Upper lobe of left lung (tissue), 6 donors: ENCODE measurements at regions not wholly inside any gene's neighbourhood (a gene's known extent, or its start where the extent isn't known, plus 50 kb on each side); places are given as distances from the start of the nearest gene placed in this dataset.

Experiments used
- ATAC-seq, 2 donors: fragments of 200-7000 bp; cut with Tn5 transposase; one replicate each; pipeline ENCODE4 v1.9.1; 2022; ENCODE audit warnings: mild to moderate bottlenecking in 2 of 2, moderate library complexity in 2 of 2; ENCODE audit not compliant: low FRiP score in 2 of 2
- DNase-seq, 2 donors: peaks; one replicate each; pipeline ENCODE4 v3.0.0-alpha.2; 2019 to 2020
- H3K27ac ChIP-seq, 4 donors: fragments of 200-600 bp; sonication (generic); one replicate each; pipeline ENCODE4 v1.5.1; 2016 to 2019
- H3K27me3 ChIP-seq, 4 donors: fragments of 200-600 bp; sonication (generic); one replicate each; pipeline ENCODE4 v1.5.1; 2017 to 2019
- H3K36me3 ChIP-seq, 4 donors: fragments of 200-600 bp; sonication (generic); one replicate each; pipeline ENCODE4 v1.5.1; 2016 to 2019
- H3K4me1 ChIP-seq, 4 donors: fragments of 200-600 bp; sonication (generic); one replicate each; pipeline ENCODE4 v1.5.1; 2018 to 2019
- H3K4me3 ChIP-seq, 4 donors: fragments of 200-600 bp; sonication (generic); one replicate each; pipeline ENCODE4 v1.5.1; 2017 to 2019; ENCODE audit warnings: mild to moderate bottlenecking in 2 of 4, moderate library complexity in 1 of 4
- H3K9me3 ChIP-seq, 4 donors: fragments of 200-600 bp; sonication (generic); one replicate each; pipeline ENCODE4 v1.5.1; 2018 to 2019
- EP300 ChIP-seq, 4 donors: sonication (generic); formaldehyde crosslinking; IDR thresholded peaks; one replicate each; pipeline ENCODE4 v1.5.1; 2017; ENCODE audit warnings: antibody characterized with exemption in 4 of 4, control low read depth in 2 of 4
- POLR2A ChIP-seq, 4 donors: fragments of 450-650 bp; IDR thresholded peaks; one replicate each; pipeline ENCODE4 v1.5.1; 2016 to 2017; ENCODE audit warnings: antibody characterized with exemption in 4 of 4, mild to moderate bottlenecking in 2 of 4
- POLR2AphosphoS5 ChIP-seq, 2 donors: sonication (generic); formaldehyde crosslinking; IDR thresholded peaks; one replicate each; pipeline ENCODE4 v1.5.1; 2017; ENCODE audit warnings: antibody characterized with exemption in 2 of 2
- WGBS, 2 donors: methylation state at CpG; one replicate each; pipeline ENCODE4 v1.1.5; 2017 to 2018; 5-methylcytosine and 5-hydroxymethylcytosine counted together
- TF ChIP-seq, protein P1 (sequence below), 6 experiments: fragments of 450-650 bp in 4 of 6; fragments of 200-600 bp in 2 of 6; sonication (generic) in 2 of 6; IDR thresholded peaks; one replicate each; pipeline ENCODE4 v1.5.1; 2016 to 2019; ENCODE audit warnings: antibody characterized with exemption in 6 of 6
- donor health status: DM: no; HTN: no; CAD: no; lungs with moderate emphysema.
- donor health status: DM: no; HTN: yes; CAD: no; lungs with severe emphysema.

DNA sequence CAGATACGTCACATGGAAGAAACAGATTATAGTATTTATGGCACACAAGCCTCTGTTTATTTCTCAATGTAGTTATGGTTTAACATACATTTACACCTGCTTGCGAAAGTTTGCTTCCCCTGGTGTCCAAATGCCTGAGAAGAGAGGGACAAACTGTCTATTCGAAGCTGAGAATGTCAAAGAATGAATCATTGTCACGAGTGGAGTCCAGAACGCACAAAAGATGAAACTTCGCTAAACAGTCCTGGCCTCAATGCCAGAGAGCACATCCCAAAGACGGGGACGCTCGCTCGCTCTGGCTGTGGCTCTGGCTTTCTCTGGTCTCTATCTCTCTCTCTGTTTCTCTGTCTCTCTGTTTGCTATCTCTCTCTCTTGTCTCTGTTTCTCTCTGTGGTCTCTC, 298.8 kb downstream of the FOXL1 start:
- Histone ChIP-seq H3K27me3 (peaks cover 0 to 5% (median under 1%) of the 10 kb centered on the region in 4 donors), H3K27ac (no peak overlapping the region), H3K4me3 (no peak overlapping the region), H3K4me1 (no peaks in the 10 kb centered on the region), H3K9me3 (peaks cover 0 to 5% (median 0%) of the 10 kb centered on the region in 4 donors), H3K36me3 (no peaks in the 10 kb centered on the region)
- DNase-seq = no peak
- no peak for ATAC-seq
- WGBS, 2 donors = 79 to 81% methylated on average over 10 of the region's 10 CpGs
- TF ChIP-seq POLR2A (IDR thresholded peaks at IDR 0.05) (no peak), POLR2AphosphoS5 (IDR thresholded peaks at IDR 0.05) (no peak), EP300 (IDR thresholded peaks at IDR 0.05) (no peak)
- TF ChIP-seq, protein P1, sequence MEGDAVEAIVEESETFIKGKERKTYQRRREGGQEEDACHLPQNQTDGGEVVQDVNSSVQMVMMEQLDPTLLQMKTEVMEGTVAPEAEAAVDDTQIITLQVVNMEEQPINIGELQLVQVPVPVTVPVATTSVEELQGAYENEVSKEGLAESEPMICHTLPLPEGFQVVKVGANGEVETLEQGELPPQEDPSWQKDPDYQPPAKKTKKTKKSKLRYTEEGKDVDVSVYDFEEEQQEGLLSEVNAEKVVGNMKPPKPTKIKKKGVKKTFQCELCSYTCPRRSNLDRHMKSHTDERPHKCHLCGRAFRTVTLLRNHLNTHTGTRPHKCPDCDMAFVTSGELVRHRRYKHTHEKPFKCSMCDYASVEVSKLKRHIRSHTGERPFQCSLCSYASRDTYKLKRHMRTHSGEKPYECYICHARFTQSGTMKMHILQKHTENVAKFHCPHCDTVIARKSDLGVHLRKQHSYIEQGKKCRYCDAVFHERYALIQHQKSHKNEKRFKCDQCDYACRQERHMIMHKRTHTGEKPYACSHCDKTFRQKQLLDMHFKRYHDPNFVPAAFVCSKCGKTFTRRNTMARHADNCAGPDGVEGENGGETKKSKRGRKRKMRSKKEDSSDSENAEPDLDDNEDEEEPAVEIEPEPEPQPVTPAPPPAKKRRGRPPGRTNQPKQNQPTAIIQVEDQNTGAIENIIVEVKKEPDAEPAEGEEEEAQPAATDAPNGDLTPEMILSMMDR (IDR thresholded peaks at IDR 0.05) = no peak

DNA sequence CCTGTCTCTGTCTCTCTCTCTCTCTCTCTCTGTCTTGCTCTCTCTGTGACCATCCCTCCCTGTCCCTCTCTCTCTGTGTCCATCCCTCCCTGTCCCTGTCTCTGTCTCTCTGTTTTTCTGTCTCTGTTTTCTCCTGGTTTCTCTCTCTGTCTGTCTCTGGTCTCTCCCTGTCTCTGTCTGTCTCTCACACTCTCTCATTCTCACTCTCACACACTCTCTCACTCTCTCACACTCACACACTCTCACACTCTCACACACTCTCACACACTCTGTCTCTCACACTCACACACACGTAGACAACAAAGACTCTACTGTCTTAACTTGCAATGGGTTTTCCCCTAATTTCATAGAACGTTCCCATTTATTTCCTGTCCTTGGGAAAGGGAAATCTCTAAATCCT, 299.5 kb downstream of the FOXL1 start:
- TF ChIP-seq POLR2A (IDR thresholded peaks at IDR 0.05) = no peak
- TF ChIP-seq, protein P1 (IDR thresholded peaks at IDR 0.05) = no peak
- no peak for TF ChIP-seq EP300 (IDR thresholded peaks at IDR 0.05)
- no peak for TF ChIP-seq POLR2AphosphoS5 (IDR thresholded peaks at IDR 0.05)
- DNase-seq (no peak), ATAC-seq (no peak)
- no peaks in the 10 kb centered on the region for H3K4me1 ChIP-seq
- 43 to 58% methylated on average over 2 of the region's 2 CpGs for WGBS, 2 donors
- H3K36me3 ChIP-seq = no peaks in the 10 kb centered on the region
- H3K9me3 ChIP-seq = peaks cover 0 to 5% (median 0%) of the 10 kb centered on the region in 4 donors
- no peak overlapping the region for H3K27ac ChIP-seq
- no peak overlapping the region for H3K4me3 ChIP-seq
- peaks cover 0 to 5% (median 2%) of the 10 kb centered on the region in 4 donors for H3K27me3 ChIP-seq

DNA sequence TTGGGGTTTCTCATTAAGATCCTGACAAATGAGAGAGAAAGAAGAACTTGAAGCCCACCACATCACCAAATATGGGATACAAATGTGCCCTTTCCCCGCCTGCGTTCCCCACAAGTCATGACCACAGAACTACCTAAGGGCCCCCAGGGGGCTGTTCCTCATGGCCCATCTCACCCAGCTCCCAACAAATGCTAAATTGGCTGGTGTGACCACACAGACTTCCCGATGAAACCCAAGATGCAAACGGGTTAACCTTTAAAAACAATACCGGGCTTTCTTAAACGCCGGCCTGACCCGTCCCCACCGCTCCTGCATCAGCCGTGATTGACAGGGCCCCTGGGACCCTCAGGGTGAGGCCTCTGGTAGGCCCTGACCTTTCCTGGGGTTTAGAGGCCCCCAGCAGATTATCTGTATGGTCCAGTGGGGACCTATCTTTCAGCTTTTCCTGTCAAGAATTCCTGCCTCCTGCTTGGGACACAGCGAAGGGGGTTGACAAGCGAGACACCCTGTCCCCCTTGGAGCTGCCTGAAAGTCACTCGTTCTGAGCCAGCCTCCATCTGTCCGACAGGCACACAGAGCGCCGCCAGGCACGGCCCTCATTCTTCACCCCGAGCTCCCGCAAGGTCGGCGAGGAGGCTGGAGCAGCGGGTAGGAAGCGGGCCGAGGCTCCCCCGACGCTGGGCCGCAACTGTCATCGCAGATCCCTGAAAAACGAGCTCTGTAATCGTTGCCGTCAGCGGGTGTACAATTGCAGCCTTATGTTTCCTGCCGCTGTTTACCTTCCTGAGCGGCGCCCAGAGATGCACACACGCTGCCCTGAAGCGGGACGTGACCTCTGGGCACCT, 300.1 kb downstream of the FOXL1 start:
- Histone ChIP-seq H3K36me3 (no peaks in the 10 kb centered on the region), H3K27me3 (peaks cover 0 to 5% (median 2%) of the 10 kb centered on the region in 4 donors), H3K4me3 (no peak overlapping the region), H3K9me3 (no peaks in the 10 kb centered on the region), H3K4me1 (no peaks in the 10 kb centered on the region), H3K27ac (no peak overlapping the region)
- TF ChIP-seq EP300 (IDR thresholded peaks at IDR 0.05) (no peak), POLR2A (IDR thresholded peaks at IDR 0.05) (no peak), POLR2AphosphoS5 (IDR thresholded peaks at IDR 0.05) (no peak)
- TF ChIP-seq, protein P1 (IDR thresholded peaks at IDR 0.05) = no peak
- 25 to 75% methylated on average over 12 to 35 of the region's 38 CpGs for WGBS, 2 donors
- ATAC-seq (no peak), DNase-seq (no peak)

DNA sequence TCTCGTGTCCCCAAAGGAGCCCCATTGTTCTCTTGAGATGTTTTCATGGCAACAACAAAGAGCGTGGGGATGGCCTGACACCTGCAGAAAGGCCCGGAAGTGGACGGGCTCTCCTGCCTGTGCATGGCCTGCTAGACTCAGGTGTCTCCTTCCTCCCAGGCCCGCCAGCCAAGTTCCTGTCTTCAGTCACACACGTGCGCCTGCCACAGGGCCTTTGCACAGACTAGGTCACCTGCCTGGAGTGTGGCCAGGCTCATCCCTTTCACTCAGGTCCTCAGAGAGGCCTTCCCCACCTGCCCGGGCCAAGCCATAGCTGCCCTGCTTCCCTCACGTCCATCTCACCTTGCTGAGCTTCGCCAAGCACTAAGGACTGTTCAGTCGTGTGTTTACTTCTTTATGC, 300.9 kb downstream of the FOXL1 start:
- WGBS, 2 donors = 88 to 94% methylated on average over 8 to 11 of the region's 11 CpGs
- Histone ChIP-seq H3K4me3 (no peak overlapping the region), H3K4me1 (no peaks in the 10 kb centered on the region), H3K27ac (no peak overlapping the region), H3K36me3 (no peaks in the 10 kb centered on the region), H3K27me3 (peaks cover 0 to 5% (median 2%) of the 10 kb centered on the region in 4 donors), H3K9me3 (no peaks in the 10 kb centered on the region)
- DNase-seq = no peak
- no peak for TF ChIP-seq EP300 (IDR thresholded peaks at IDR 0.05)
- TF ChIP-seq, protein P1 (IDR thresholded peaks at IDR 0.05) = no peak
- TF ChIP-seq POLR2AphosphoS5 (IDR thresholded peaks at IDR 0.05) = no peak
- no peak for TF ChIP-seq POLR2A (IDR thresholded peaks at IDR 0.05)
- ATAC-seq = no peak
